ENCODE measurements at regions not wholly inside any gene's neighbourhood (a gene's known extent, or its start where the extent isn't known, plus 50 kb on each side); places are given as distances from the start of the nearest gene placed in this dataset.

GRCh38 chr6:145331066-145331465 is 404.3 kb downstream of the EPM2A start:
- DNase-seq, result no peak
- intact Hi-C loops (cut with DNase I; ENCODE audit: low total_unique reads), result no loop called here
- no peak overlapping the region for H3K27ac ChIP-seq

GRCh38 chr6:145332011-145332410 is 403.3 kb downstream of the EPM2A start:
- DNase-seq, result no peak
- TF ChIP-seq CTCF (IDR thresholded peaks at IDR 0.05), result no peak
- Histone ChIP-seq H3K27ac (no peak overlapping the region), H3K4me1 (peaks cover 0 to 14% (median 2%) of the 10 kb centered on the region in 4 donors), H3K27me3 (no peaks in the 10 kb centered on the region), H3K36me3 (no peaks in the 10 kb centered on the region), H3K4me3 (no peak overlapping the region), H3K9me3 (no peaks in the 10 kb centered on the region)
- intact Hi-C loops (cut with DNase I; ENCODE audit: low total_unique reads), result no loop called here

More at GRCh38 chr6:145331066-145331465, 404.3 kb downstream of the EPM2A start:
- TF ChIP-seq CTCF (IDR thresholded peaks at IDR 0.05), result no peak
- peaks cover 0 to 14% (median 2%) of the 10 kb centered on the region in 4 donors for H3K4me1 ChIP-seq
- H3K27me3 ChIP-seq, result no peaks in the 10 kb centered on the region
- H3K9me3 ChIP-seq, result no peaks in the 10 kb centered on the region
- H3K36me3 ChIP-seq, result no peaks in the 10 kb centered on the region
- no peak overlapping the region for H3K4me3 ChIP-seq

GRCh38 chr6:145336119-145336518 is 399.2 kb downstream of the EPM2A start:
- Histone ChIP-seq H3K4me3 (no peak overlapping the region), H3K27me3 (no peaks in the 10 kb centered on the region), H3K4me1 (no peaks in the 10 kb centered on the region), H3K9me3 (no peaks in the 10 kb centered on the region), H3K36me3 (no peaks in the 10 kb centered on the region), H3K27ac (no peak overlapping the region)
- no peak for TF ChIP-seq CTCF (IDR thresholded peaks at IDR 0.05)
- no peak for DNase-seq
- intact Hi-C loops (cut with DNase I; ENCODE audit: low total_unique reads), result no loop called here

GRCh38 chr6:145339089-145339488 is 396.2 kb downstream of the EPM2A start:
- DNase-seq, result no peak
- Histone ChIP-seq H3K4me1 (no peaks in the 10 kb centered on the region), H3K9me3 (no peaks in the 10 kb centered on the region), H3K4me3 (no peak overlapping the region), H3K36me3 (no peaks in the 10 kb centered on the region), H3K27me3 (no peaks in the 10 kb centered on the region), H3K27ac (no peak overlapping the region)
- TF ChIP-seq CTCF (IDR thresholded peaks at IDR 0.05), result no peak
- intact Hi-C loops (cut with DNase I; ENCODE audit: low total_unique reads), result no loop called here

- Histone ChIP-seq H3K36me3 (no peaks in the 10 kb centered on the region), H3K27me3 (no peaks in the 10 kb centered on the region), H3K27ac (no peak overlapping the region), H3K9me3 (no peaks in the 10 kb centered on the region), H3K4me1 (no peaks in the 10 kb centered on the region), H3K4me3 (no peak overlapping the region)
- DNase-seq, result no peak
- TF ChIP-seq CTCF (IDR thresholded peaks at IDR 0.05), result no peak
- intact Hi-C loops (cut with DNase I; ENCODE audit: low total_unique reads), result no loop called here
These were observed 395.1 kb downstream of the EPM2A start for GRCh38 chr6:145340256-145340655.

GRCh38 chr6:145345094-145345493 is 390.2 kb downstream of the EPM2A start:
- intact Hi-C loops (cut with DNase I; ENCODE audit: low total_unique reads), result no loop called here
- H3K4me1 ChIP-seq, result no peaks in the 10 kb centered on the region
- no peak overlapping the region for H3K27ac ChIP-seq
- no peaks in the 10 kb centered on the region for H3K9me3 ChIP-seq
- TF ChIP-seq CTCF (IDR thresholded peaks at IDR 0.05), result no peak
- H3K27me3 ChIP-seq, result no peaks in the 10 kb centered on the region
- no peak for DNase-seq
- H3K36me3 ChIP-seq, result no peaks in the 10 kb centered on the region
- no peak overlapping the region for H3K4me3 ChIP-seq

Data from tibial artery (tissue), 4 donors.